DMS153 (cell line): ENCODE measurements at regions not wholly inside any gene's neighbourhood (a gene's known extent, or its start where the extent isn't known, plus 50 kb on each side); places are given as distances from the start of the nearest gene placed in this dataset.

ENCODE experiments used
- DNase-seq: peaks from one replicate; lab custom pipeline; 2025; lab: John Stamatoyannopoulos, UW

GRCh38 chr13:74000876-74001275 is 133.3 kb downstream of the KLF12 start:
- DNase-seq: no peak

GRCh38 chr13:73998631-73999030 is 135.6 kb downstream of the KLF12 start:
- no peak for DNase-seq

GRCh38 chr13:73997964-73998363 is 136.2 kb downstream of the KLF12 start:
- DNase-seq: no peak

GRCh38 chr13:73996569-73996968 is 137.6 kb downstream of the KLF12 start:
- no peak for DNase-seq

- DNase-seq: no peak
These were observed 138.5 kb downstream of the KLF12 start for GRCh38 chr13:73995736-73996135.

- DNase-seq: no peak
These were observed 140.5 kb downstream of the KLF12 start for GRCh38 chr13:73993661-73994060.

GRCh38 chr13:73991884-73992283 is 142.3 kb downstream of the KLF12 start:
- DNase-seq: peak; percentile 74

- DNase-seq: no peak
These were observed 142.8 kb downstream of the KLF12 start for GRCh38 chr13:73991384-73991783.

GRCh38 chr13:73989244-73989843 is 144.9 kb downstream of the KLF12 start:
- peak; percentile 32 for DNase-seq

- no peak for DNase-seq
These were observed 145.7 kb downstream of the KLF12 start for GRCh38 chr13:73988461-73988860.

- no peak for DNase-seq
These were observed 146.6 kb downstream of the KLF12 start for GRCh38 chr13:73987618-73988017.

GRCh38 chr13:73985783-73986182 is 148.4 kb downstream of the KLF12 start:
- DNase-seq: no peak

- no peak for DNase-seq
These were observed 149.1 kb downstream of the KLF12 start for GRCh38 chr13:73984949-73985691.

GRCh38 chr13:73984201-73984600 is 150.0 kb downstream of the KLF12 start:
- DNase-seq: no peak

GRCh38 chr13:73983109-73983508 is 151.1 kb downstream of the KLF12 start:
- no peak for DNase-seq

GRCh38 chr13:73981595-73981994 is 152.6 kb downstream of the KLF12 start:
- no peak for DNase-seq

- no peak for DNase-seq
These were observed 158.4 kb downstream of the KLF12 start for GRCh38 chr13:73975767-73976166.

GRCh38 chr13:73974051-73974450 is 160.2 kb downstream of the KLF12 start:
- DNase-seq: no peak

GRCh38 chr13:73973156-73973555 is 161.0 kb downstream of the KLF12 start:
- no peak for DNase-seq

GRCh38 chr13:73972545-73972944 is 161.7 kb downstream of the KLF12 start:
- DNase-seq: no peak

GRCh38 chr13:73971481-73971880 is 162.7 kb downstream of the KLF12 start:
- no peak for DNase-seq

- no peak for DNase-seq
These were observed 163.7 kb downstream of the KLF12 start for GRCh38 chr13:73970421-73971055.

GRCh38 chr13:73967397-73968165 is 166.6 kb downstream of the KLF12 start:
- no peak for DNase-seq
